Stomach (tissue), 8 donors: ENCODE measurements at regions not wholly inside any gene's neighbourhood (a gene's known extent, or its start where the extent isn't known, plus 50 kb on each side); places are given as distances from the start of the nearest gene placed in this dataset.

ENCODE experiments used
- DNase-seq, 2 donors: peaks; one replicate each; pipeline versions ENCODE4 v3.0.0 to v3.0.0-alpha.2; 2013 to 2019
- H3K27ac ChIP-seq, 5 donors: fragments of 200-600 bp in 4 of 5; sonication (generic) in 4 of 5; one replicate each; pipeline ENCODE4 v1.5.1; 2013 to 2019; ENCODE audit warnings: mild to moderate bottlenecking in 1 of 5, moderate library complexity in 1 of 5
- H3K27me3 ChIP-seq, 3 donors: fragments of 200-600 bp; sonication (generic); one replicate each; pipeline ENCODE4 v1.5.1; 2017 to 2019; ENCODE audit warnings: mixed run types in 1 of 3
- H3K36me3 ChIP-seq, 4 donors: fragments of 200-600 bp; sonication (generic); 1 replicate in 3 of 4; 2 replicates in 1 of 4; pipeline ENCODE4 v1.5.1; 2016 to 2019
- H3K4me1 ChIP-seq, 4 donors: fragments of 200-600 bp; sonication (generic); one replicate each; pipeline ENCODE4 v1.5.1; 2016 to 2019
- H3K4me3 ChIP-seq, 4 donors: fragments of 200-600 bp; sonication (generic) in 3 of 4; one replicate each; pipeline ENCODE4 v1.5.1; 2016 to 2019; ENCODE audit warnings: mild to moderate bottlenecking in 1 of 4
- H3K9me3 ChIP-seq, 4 donors: fragments of 200-600 bp; sonication (generic); one replicate each; pipeline ENCODE4 v1.5.1; 2016 to 2019
- EP300 ChIP-seq: sonication (generic); formaldehyde crosslinking; IDR thresholded peaks from one replicate; pipeline ENCODE4 v1.6.1; 2017; ENCODE audit warnings: antibody characterized with exemption
- POLR2A ChIP-seq, 4 donors: fragments of 450-650 bp; IDR thresholded peaks; one replicate each; pipeline ENCODE4 v1.6.1; 2016; ENCODE audit warnings: antibody characterized with exemption in 4 of 4, control low read depth in 2 of 4, mild to moderate bottlenecking in 1 of 4, moderate library complexity in 1 of 4
- POLR2AphosphoS5 ChIP-seq, 3 donors: sonication (generic); formaldehyde crosslinking; IDR thresholded peaks; one replicate each; pipeline ENCODE4 v1.6.1; 2016; ENCODE audit warnings: antibody characterized with exemption in 3 of 3
- WGBS, 5 donors: extraction: QIAGEN DNeasy Blood & Tissue Kit in 3 of 5; methylation state at CpG; one replicate each; pipeline versions ENCODE4 v1.1.5 to v1.1.7; 2013 to 2018; 5-methylcytosine and 5-hydroxymethylcytosine counted together
- intact Hi-C: fragments of 100-400 bp; cut with DNase I; formaldehyde crosslinking; loops from one replicate; pipeline ENCODE4 v1.15.1; 2023; ENCODE audit warnings: low total_unique reads
- TF ChIP-seq, protein P1 (sequence below), 7 experiments: fragments of 450-650 bp in 4 of 7; fragments of 200-600 bp in 3 of 7; sonication (generic) in 3 of 7; IDR thresholded peaks; one replicate each; pipeline ENCODE4 v1.5.1; 2016 to 2019; ENCODE audit warnings: antibody characterized with exemption in 7 of 7, control low read depth in 2 of 7, mild to moderate bottlenecking in 1 of 7
- donor health status: healthy with polysubstance abuse.
- donor health status: Bipolar disorder and iron deficiency.
- donor health status: healthy.

DNA sequence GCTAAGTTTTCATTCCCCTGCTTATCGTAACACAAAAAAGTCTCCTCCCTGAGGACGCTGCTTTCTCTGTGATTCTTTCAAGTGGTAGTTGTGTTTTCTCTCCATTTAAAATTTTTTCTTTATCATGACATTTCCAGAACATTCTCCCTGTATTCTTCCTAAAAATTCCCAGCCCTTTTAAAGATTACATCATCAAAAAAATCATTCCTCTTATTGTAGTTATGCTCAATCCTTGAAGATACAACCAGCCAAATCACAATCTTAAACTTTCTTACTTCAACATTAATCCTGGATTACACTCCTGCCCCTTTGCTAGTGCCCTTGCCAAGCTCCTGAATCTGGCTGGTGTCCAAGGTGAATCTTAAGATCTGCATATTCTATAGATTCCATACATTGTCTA, 163.7 kb upstream of the CBLB start:
- 89 to 100% (median 94%) methylated on average over 2 of the region's 2 CpGs for WGBS, 5 donors
- intact Hi-C loops, result no loop called here
- H3K36me3 ChIP-seq, result no peaks in the 10 kb centered on the region
- TF ChIP-seq, protein P1, sequence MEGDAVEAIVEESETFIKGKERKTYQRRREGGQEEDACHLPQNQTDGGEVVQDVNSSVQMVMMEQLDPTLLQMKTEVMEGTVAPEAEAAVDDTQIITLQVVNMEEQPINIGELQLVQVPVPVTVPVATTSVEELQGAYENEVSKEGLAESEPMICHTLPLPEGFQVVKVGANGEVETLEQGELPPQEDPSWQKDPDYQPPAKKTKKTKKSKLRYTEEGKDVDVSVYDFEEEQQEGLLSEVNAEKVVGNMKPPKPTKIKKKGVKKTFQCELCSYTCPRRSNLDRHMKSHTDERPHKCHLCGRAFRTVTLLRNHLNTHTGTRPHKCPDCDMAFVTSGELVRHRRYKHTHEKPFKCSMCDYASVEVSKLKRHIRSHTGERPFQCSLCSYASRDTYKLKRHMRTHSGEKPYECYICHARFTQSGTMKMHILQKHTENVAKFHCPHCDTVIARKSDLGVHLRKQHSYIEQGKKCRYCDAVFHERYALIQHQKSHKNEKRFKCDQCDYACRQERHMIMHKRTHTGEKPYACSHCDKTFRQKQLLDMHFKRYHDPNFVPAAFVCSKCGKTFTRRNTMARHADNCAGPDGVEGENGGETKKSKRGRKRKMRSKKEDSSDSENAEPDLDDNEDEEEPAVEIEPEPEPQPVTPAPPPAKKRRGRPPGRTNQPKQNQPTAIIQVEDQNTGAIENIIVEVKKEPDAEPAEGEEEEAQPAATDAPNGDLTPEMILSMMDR (IDR thresholded peaks at IDR 0.05), result no peak
- TF ChIP-seq POLR2AphosphoS5 (IDR thresholded peaks at IDR 0.05) (no peak), EP300 (no peak), POLR2A (IDR thresholded peaks at IDR 0.05) (no peak)
- no peak for DNase-seq
- H3K4me3 ChIP-seq, result no peak overlapping the region
- H3K27ac ChIP-seq, result no peak overlapping the region
- H3K9me3 ChIP-seq, result no peaks in the 10 kb centered on the region
- no peaks in the 10 kb centered on the region for H3K27me3 ChIP-seq
- H3K4me1 ChIP-seq, result no peaks in the 10 kb centered on the region

DNA sequence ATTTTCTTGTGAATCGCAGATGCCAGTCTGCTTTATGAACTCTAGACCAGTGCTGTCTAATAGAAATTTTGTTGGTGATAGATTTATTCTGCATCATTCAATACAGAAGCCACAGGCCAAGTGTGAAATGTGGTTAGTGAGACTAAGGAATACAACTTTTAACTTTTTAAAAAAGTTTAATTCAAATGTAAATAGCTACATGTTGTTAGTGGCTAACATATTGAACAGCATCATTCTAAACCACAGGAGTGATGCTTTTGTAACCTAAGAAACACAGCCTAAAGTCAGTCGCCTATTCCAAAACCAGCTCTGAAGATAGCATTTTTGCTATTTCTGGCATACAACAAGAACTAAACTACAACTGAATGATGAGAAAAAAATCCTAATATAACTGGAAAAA, 164.8 kb upstream of the CBLB start:
- TF ChIP-seq POLR2A (IDR thresholded peaks at IDR 0.05) (no peak), EP300 (no peak), POLR2AphosphoS5 (IDR thresholded peaks at IDR 0.05) (no peak)
- TF ChIP-seq, protein P1 (IDR thresholded peaks at IDR 0.05), result no peak

DNA sequence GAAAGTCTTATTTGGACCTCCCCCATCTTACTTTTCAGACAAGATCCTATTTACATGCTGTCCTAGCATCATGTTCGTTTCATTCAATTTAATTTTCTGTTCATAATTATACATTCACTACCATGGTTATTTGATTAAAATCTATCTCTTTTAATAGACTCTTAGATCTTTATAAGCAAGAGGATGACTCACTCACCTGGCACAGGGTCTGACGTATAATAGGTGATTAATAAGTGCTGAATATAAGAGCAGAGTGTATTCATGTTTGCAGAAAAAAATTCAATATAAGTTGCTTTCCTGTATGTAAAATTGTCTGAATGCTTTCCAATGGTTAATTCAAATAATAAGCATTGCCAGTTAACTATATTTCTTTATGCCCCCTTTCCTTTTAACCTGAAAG, 165.5 kb upstream of the CBLB start:
- Histone ChIP-seq H3K36me3 (no peaks in the 10 kb centered on the region), H3K27me3 (no peaks in the 10 kb centered on the region), H3K9me3 (peaks cover 0 to 6% (median 2%) of the 10 kb centered on the region in 4 donors), H3K4me1 (no peaks in the 10 kb centered on the region), H3K27ac (no peak overlapping the region), H3K4me3 (no peak overlapping the region)
- intact Hi-C loops, result no loop called here
- no peak for TF ChIP-seq EP300
- TF ChIP-seq, protein P1 (IDR thresholded peaks at IDR 0.05), result no peak
- DNase-seq, result no peak
- 61 to 80% (median 75%) methylated on average over 2 of the region's 2 CpGs for WGBS, 5 donors

More for the DNA sequence above, 164.8 kb upstream of the CBLB start:
- H3K4me1 ChIP-seq, result no peaks in the 10 kb centered on the region
- no peaks in the 10 kb centered on the region for H3K9me3 ChIP-seq
- H3K27me3 ChIP-seq, result no peaks in the 10 kb centered on the region
- intact Hi-C loops, result no loop called here
- no peak overlapping the region for H3K4me3 ChIP-seq
- no peak overlapping the region for H3K27ac ChIP-seq
- WGBS, 5 donors, result 90 to 97% (median 93%) methylated on average over 2 of the region's 2 CpGs
- no peaks in the 10 kb centered on the region for H3K36me3 ChIP-seq
- no peak for DNase-seq

DNA sequence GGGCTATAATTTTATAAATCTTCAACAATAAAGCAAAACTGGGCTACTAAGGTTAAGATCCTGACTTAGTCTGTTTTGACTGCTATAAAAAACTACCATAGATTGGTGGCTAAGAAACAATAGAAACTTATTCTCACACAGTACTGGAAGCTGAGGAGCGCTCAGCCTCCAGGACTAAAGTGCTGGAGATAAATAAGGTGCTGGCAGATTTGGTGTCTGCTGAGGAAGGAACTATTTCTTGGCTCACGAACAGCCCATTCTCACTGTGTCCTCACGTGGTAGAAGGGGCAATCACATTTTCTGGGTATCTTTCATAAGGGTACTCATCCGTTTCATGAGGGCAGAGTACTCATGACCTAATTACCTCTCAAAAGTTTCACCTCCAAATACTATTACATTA, 166.8 kb upstream of the CBLB start:
- Histone ChIP-seq H3K36me3 (no peaks in the 10 kb centered on the region), H3K9me3 (peaks cover 0 to 9% (median 5%) of the 10 kb centered on the region in 4 donors), H3K27me3 (no peaks in the 10 kb centered on the region), H3K4me1 (no peaks in the 10 kb centered on the region), H3K27ac (no peak overlapping the region), H3K4me3 (no peak overlapping the region)
- WGBS, 5 donors, result 84 to 92% (median 87%) methylated on average over 4 of the region's 4 CpGs
- TF ChIP-seq POLR2A (IDR thresholded peaks at IDR 0.05), result no peak
- no peak for TF ChIP-seq POLR2AphosphoS5 (IDR thresholded peaks at IDR 0.05)
- TF ChIP-seq, protein P1 (IDR thresholded peaks at IDR 0.05), result no peak
- TF ChIP-seq EP300, result no peak
- intact Hi-C loops, result no loop called here
- DNase-seq, result no peak
